ENCODE measurements at regions not wholly inside any gene's neighbourhood (a gene's known extent, or its start where the extent isn't known, plus 50 kb on each side); places are given as distances from the start of the nearest gene placed in this dataset.

DNA sequence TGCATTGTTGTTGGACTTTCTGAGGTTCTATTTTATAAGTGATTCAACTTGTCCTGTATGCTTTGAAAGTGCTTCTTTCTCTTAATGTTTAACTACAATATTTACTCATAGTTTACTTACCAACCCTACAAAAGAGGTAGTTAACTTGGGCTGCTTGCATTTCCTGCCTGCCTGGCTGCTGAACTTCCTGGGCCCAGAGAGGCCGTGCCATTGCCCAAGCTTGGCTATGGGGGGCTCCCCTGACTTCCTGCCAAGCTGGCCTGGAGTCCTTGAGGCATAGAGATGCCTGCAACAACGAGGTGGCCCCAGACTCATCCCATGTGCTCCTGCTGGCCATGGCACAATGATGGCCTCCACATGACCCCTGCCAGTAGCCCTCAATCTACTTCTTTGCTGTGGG, 361.6 kb upstream of the PLD5 start:
- no peak overlapping the region for H3K23ac ChIP-seq (ENCODE audit: insufficient read length)
- WGBS, 2 experiments (ENCODE audit: extremely low coverage in 1 of 2, insufficient coverage in 1 of 2, insufficient read length in 1 of 2, insufficient replicate concordance in 2 of 2, low coverage in 1 of 2, low lambda C conversion rate in 2 of 2, missing lambda C conversion rate in 1 of 2) = 33% methylated on average over 2 of the region's 2 CpGs; no CpG with 5 or more reads in 1 of the 2 experiments
- no peaks in the 10 kb centered on the region for H3K79me2 ChIP-seq (ENCODE audit: control insufficient read depth in 1 of 2, insufficient read depth in 2 of 2, low read length in 2 of 2)
- H3K18ac ChIP-seq (ENCODE audit: extremely low read depth, low read length) = no peak overlapping the region
- no peak overlapping the region for H4K5ac ChIP-seq (ENCODE audit: insufficient read length, low read depth, low read length)
- no peak overlapping the region for H3K4me3 ChIP-seq (ENCODE audit: extremely low read depth in 1 of 4, insufficient read depth in 2 of 4, low read depth in 3 of 4, low read length in 4 of 4)
- H2AFZ ChIP-seq (ENCODE audit: low read length) = no peak overlapping the region
- 0 out of 2 replicates have a peak, but pooled peaks cover 3% of the 10 kb centered on the region for H3K23me2 ChIP-seq (ENCODE audit: low read depth, low read length)
- H2BK120ac ChIP-seq (replicated peaks; ENCODE audit: low read depth, low read length) = no peak overlapping the region
- peaks cover 0 to 2% (median 0%) of the 10 kb centered on the region in 4 experiments; a peak in 1 of 7 replicates for H3K4me1 ChIP-seq (replicated peaks in 1 of 4; ENCODE audit: control insufficient read depth in 3 of 4, insufficient read depth in 4 of 4, low read length in 3 of 4)
- no peak overlapping the region for H4K91ac ChIP-seq (replicated peaks; ENCODE audit: insufficient read length, low read length)
- no peak overlapping the region for H3K4ac ChIP-seq (replicated peaks; ENCODE audit: insufficient read length, low read depth, low read length)
- DNase-seq (ENCODE audit: low read depth in 1 of 2, low spot score in 2 of 2) (no peak), FAIRE-seq (no peak)
- H4K20me1 ChIP-seq (replicated peaks in 1 of 2; ENCODE audit: control insufficient read depth in 1 of 2, insufficient read depth in 2 of 2, low read length in 2 of 2) = no peaks in the 10 kb centered on the region
- H3K27ac ChIP-seq (ENCODE audit: low read depth, low read length) = no peak overlapping the region
- no peak overlapping the region for H2BK20ac ChIP-seq (ENCODE audit: low read length)
- H3K4me2 ChIP-seq (ENCODE audit: insufficient read depth in 1 of 2, low read depth in 2 of 2, low read length in 2 of 2) = no peak overlapping the region
- H2AK5ac ChIP-seq (ENCODE audit: low read depth, low read length) = no peak overlapping the region
- H3K56ac ChIP-seq (replicated peaks; ENCODE audit: insufficient read length, low read depth, low read length) = no peak overlapping the region
- POLR2A ChIA-PET (ENCODE audit: partially characterized antibody) = no interaction called here
- H4K8ac ChIP-seq (ENCODE audit: extremely low read depth, insufficient read depth, low read length) = no peak overlapping the region
- TF ChIP-seq SAP30 (IDR thresholded peaks at IDR 0.05; ENCODE audit: insufficient read depth, insufficient replicate concordance, low read length) (no peak), MAFK (IDR thresholded peaks at IDR 0.05; ENCODE audit: low read depth, low read length) (no peak), BACH1 (IDR thresholded peaks at IDR 0.05; ENCODE audit: low read length) (no peak), CTBP2 (IDR thresholded peaks at IDR 0.05; ENCODE audit: borderline replicate concordance, insufficient read depth, insufficient read length, low read length) (no peak), CEBPB (IDR thresholded peaks at IDR 0.05; ENCODE audit: low read depth, low read length) (no peak)
- TF ChIP-seq, protein P1, sequence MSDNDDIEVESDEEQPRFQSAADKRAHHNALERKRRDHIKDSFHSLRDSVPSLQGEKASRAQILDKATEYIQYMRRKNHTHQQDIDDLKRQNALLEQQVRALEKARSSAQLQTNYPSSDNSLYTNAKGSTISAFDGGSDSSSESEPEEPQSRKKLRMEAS (IDR thresholded peaks at IDR 0.05) = 0 out of 2 replicates have a peak, but pooled peaks have one; percentile 14
- H3K36me3 ChIP-seq (ENCODE audit: control insufficient read depth in 2 of 4, insufficient read depth in 4 of 4, low read length in 3 of 4) = no peaks in the 10 kb centered on the region
- no peaks in the 10 kb centered on the region for H3K79me1 ChIP-seq (ENCODE audit: low read depth, low read length)
- CTCF ChIA-PET (ENCODE audit: partially characterized antibody) = no interaction called here
- no peaks in the 10 kb centered on the region for H3K9me3 ChIP-seq (ENCODE audit: insufficient read depth in 2 of 2, low read depth in 1 of 2, low read length in 1 of 2)
- no peak overlapping the region for H3K14ac ChIP-seq (ENCODE audit: insufficient read length)
- H3K27me3 ChIP-seq (replicated peaks in 1 of 4; ENCODE audit: control insufficient read depth in 3 of 4, extremely low read depth in 1 of 4, insufficient read depth in 3 of 4, low read length in 3 of 4) = no peaks in the 10 kb centered on the region
- H3K9ac ChIP-seq (replicated peaks in 1 of 4; ENCODE audit: extremely low read depth in 1 of 4, low read depth in 3 of 4, low read length in 3 of 4) = no peak overlapping the region
- no peak overlapping the region for H2BK15ac ChIP-seq (ENCODE audit: low read length)
- no peak overlapping the region for H2BK5ac ChIP-seq (ENCODE audit: low read depth, low read length)
- H2BK12ac ChIP-seq (ENCODE audit: low read depth, low read length) = no peak overlapping the region
